Left lung (tissue), 4 donors: ENCODE measurements at regions not wholly inside any gene's neighbourhood (a gene's known extent, or its start where the extent isn't known, plus 50 kb on each side); places are given as distances from the start of the nearest gene placed in this dataset.

ENCODE experiments used
- ATAC-seq: fragments of 200-7000 bp; cut with Tn5 transposase; one replicate; pipeline ENCODE4 v1.9.1; 2020; ENCODE audit warnings: moderate library complexity
- DNase-seq, 4 donors: peaks; one replicate each; pipeline ENCODE4 v3.0.0-alpha.2; 2013 to 2020
- H3K27ac ChIP-seq, 2 donors: fragments of 200-600 bp; sonication (generic) in 1 of 2; one replicate each; pipeline versions ENCODE4 v1.5.0 to v1.8.0; 2020 to 2021
- H3K27me3 ChIP-seq, 2 donors: fragments of 200-600 bp; sonication (generic) in 1 of 2; one replicate each; pipeline versions ENCODE4 v1.5.0 to v1.8.0; 2020 to 2021
- H3K36me3 ChIP-seq, 2 donors: fragments of 200-600 bp; sonication (generic) in 1 of 2; one replicate each; pipeline versions ENCODE4 v1.5.0 to v1.8.0; 2020 to 2021
- H3K4me1 ChIP-seq, 2 donors: fragments of 200-600 bp; one replicate each; pipeline ENCODE4 v1.8.0; 2021
- H3K4me3 ChIP-seq, 2 donors: fragments of 200-600 bp; sonication (generic) in 1 of 2; one replicate each; pipeline versions ENCODE4 v1.5.0 to v1.8.0; 2020 to 2021; ENCODE audit warnings: mild to moderate bottlenecking in 1 of 2
- H3K9me3 ChIP-seq, 2 donors: fragments of 200-600 bp; sonication (generic) in 1 of 2; one replicate each; pipeline versions ENCODE4 v1.5.0 to v1.8.0; 2020 to 2021
- intact Hi-C, 2 donors: fragments of 100-400 bp; cut with DNase I; formaldehyde crosslinking; loops; one replicate each; pipeline versions ENCODE4 v1.11.2 to v1.14.2; 2022
- TF ChIP-seq, protein P1 (sequence below), 2 donors: fragments of 200-600 bp; sonication (generic) in 1 of 2; IDR thresholded peaks; one replicate each; pipeline versions ENCODE4 v1.5.0 to v1.8.0; 2021; ENCODE audit warnings: antibody characterized with exemption in 2 of 2
- donor health status: DM: no; HTN: yes; CAD: no.
- donor health status: DM: no; HTN: no; CAD: no.

DNA sequence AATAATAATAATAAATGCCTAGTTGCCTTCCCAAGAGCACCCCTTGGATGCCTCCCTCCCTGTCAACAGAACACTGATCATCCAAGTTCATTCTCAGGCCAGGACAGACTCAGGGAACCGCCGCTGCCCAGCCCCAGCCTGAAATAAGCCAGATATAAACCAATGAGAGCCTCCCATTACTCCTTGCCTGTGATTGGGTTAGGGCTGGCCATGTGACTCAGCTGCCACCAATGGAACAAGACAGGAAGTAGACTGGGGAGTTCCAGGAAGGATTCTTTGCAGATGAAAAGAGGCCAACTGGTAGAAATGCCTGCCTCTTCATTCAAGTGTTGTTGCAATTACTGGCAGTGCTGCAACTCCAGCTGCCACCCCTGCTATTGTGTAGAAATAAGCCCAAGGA is 146.4 kb upstream of the TIAM1 start:
- H3K4me1 ChIP-seq = no peaks in the 10 kb centered on the region
- ATAC-seq = no peak
- no peak overlapping the region for H3K4me3 ChIP-seq
- H3K27me3 ChIP-seq = no peaks in the 10 kb centered on the region
- TF ChIP-seq, protein P1, sequence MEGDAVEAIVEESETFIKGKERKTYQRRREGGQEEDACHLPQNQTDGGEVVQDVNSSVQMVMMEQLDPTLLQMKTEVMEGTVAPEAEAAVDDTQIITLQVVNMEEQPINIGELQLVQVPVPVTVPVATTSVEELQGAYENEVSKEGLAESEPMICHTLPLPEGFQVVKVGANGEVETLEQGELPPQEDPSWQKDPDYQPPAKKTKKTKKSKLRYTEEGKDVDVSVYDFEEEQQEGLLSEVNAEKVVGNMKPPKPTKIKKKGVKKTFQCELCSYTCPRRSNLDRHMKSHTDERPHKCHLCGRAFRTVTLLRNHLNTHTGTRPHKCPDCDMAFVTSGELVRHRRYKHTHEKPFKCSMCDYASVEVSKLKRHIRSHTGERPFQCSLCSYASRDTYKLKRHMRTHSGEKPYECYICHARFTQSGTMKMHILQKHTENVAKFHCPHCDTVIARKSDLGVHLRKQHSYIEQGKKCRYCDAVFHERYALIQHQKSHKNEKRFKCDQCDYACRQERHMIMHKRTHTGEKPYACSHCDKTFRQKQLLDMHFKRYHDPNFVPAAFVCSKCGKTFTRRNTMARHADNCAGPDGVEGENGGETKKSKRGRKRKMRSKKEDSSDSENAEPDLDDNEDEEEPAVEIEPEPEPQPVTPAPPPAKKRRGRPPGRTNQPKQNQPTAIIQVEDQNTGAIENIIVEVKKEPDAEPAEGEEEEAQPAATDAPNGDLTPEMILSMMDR (IDR thresholded peaks at IDR 0.05) = no peak
- H3K36me3 ChIP-seq = no peaks in the 10 kb centered on the region
- DNase-seq = no peak
- H3K9me3 ChIP-seq = peaks cover 0 to 10% of the 10 kb centered on the region in 2 donors
- H3K27ac ChIP-seq = no peak overlapping the region
- intact Hi-C loops = no loop called here

DNA sequence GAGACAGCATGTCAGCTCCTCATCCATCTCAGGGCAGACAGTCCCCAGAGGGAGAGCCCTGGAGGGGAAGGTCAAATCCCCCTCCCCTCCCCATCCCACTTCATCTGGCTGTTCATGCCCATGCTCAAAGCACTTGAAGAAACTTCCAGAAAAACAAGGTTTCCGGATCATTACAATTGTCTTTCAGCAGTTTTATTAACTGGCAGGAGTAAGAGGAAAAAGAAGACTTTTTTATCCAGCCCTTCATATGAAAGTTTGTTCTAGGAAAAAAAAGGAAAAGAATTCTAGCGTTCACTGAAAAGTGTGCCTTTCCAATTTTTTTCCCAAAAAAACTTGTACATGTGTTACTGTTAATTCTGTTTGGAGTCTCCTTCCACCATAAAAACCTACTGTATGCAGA is 145.7 kb upstream of the TIAM1 start:
- DNase-seq (no peak), ATAC-seq (no peak)
- Histone ChIP-seq H3K4me3 (no peak overlapping the region), H3K36me3 (no peaks in the 10 kb centered on the region), H3K27me3 (no peaks in the 10 kb centered on the region), H3K9me3 (peaks cover 0 to 16% of the 10 kb centered on the region in 2 donors), H3K4me1 (no peaks in the 10 kb centered on the region), H3K27ac (no peak overlapping the region)
- TF ChIP-seq, protein P1 (IDR thresholded peaks at IDR 0.05) = no peak
- intact Hi-C loops = no loop called here

DNA sequence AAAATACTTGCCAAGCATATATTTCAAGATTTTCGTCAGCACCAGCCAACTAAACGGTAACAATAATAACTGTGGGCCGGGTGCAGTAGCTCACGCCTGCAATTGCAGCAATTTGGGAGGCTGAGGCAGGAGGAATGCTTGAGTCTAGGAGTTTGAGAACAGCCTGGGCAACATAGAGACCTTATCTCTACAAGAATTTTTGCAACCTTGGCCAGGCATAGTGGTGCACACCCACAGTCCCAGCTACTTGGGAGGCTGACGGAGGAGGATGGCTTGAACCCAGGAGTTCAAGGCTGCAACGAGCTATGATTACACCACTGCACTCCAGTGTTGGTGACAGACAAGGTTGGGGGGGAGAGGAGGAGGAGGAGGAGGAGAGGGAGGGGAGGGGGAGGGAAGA is 145.0 kb upstream of the TIAM1 start:
- no peaks in the 10 kb centered on the region for H3K4me1 ChIP-seq
- intact Hi-C loops = no loop called here
- ATAC-seq (no peak), DNase-seq (no peak)
- H3K27me3 ChIP-seq = no peaks in the 10 kb centered on the region
- no peak overlapping the region for H3K27ac ChIP-seq
- TF ChIP-seq, protein P1 (IDR thresholded peaks at IDR 0.05) = no peak
- no peak overlapping the region for H3K4me3 ChIP-seq
- no peaks in the 10 kb centered on the region for H3K36me3 ChIP-seq
- H3K9me3 ChIP-seq = peaks cover 0 to 22% of the 10 kb centered on the region in 2 donors

GRCh38 chr21:31484219-31484618 is 140.2 kb upstream of the TIAM1 start:
- ATAC-seq = no peak
- DNase-seq = no peak
- Histone ChIP-seq H3K4me3 (no peak overlapping the region), H3K4me1 (no peaks in the 10 kb centered on the region), H3K27me3 (no peaks in the 10 kb centered on the region), H3K9me3 (peaks cover 0 to 51% of the 10 kb centered on the region in 2 donors), H3K36me3 (no peaks in the 10 kb centered on the region), H3K27ac (no peak overlapping the region)
- TF ChIP-seq, protein P1 (IDR thresholded peaks at IDR 0.05) = no peak
- intact Hi-C loops = no loop called here

GRCh38 chr21:31483146-31483545 is 139.1 kb upstream of the TIAM1 start:
- Histone ChIP-seq H3K36me3 (no peaks in the 10 kb centered on the region), H3K27me3 (no peaks in the 10 kb centered on the region), H3K27ac (no peak overlapping the region), H3K9me3 (peaks cover 0 to 51% of the 10 kb centered on the region in 2 donors), H3K4me1 (no peaks in the 10 kb centered on the region), H3K4me3 (no peak overlapping the region)
- no peak for ATAC-seq
- TF ChIP-seq, protein P1 (IDR thresholded peaks at IDR 0.05) = no peak
- intact Hi-C loops = no loop called here
- DNase-seq = no peak
